ENCODE measurements at regions not wholly inside any gene's neighbourhood (a gene's known extent, or its start where the extent isn't known, plus 50 kb on each side); places are given as distances from the start of the nearest gene placed in this dataset.

- no peak for TF ChIP-seq CTCF (IDR thresholded peaks at IDR 0.05)
- no peak for TF ChIP-seq POLR2A (IDR thresholded peaks at IDR 0.05)
Observed at GRCh38 chr12:34291001-34291400, 268.7 kb downstream of the ALG10 start.
